DND-41 (cell line): ENCODE measurements at regions not wholly inside any gene's neighbourhood (a gene's known extent, or its start where the extent isn't known, plus 50 kb on each side); places are given as distances from the start of the nearest gene placed in this dataset.

ENCODE experiments used
- ATAC-seq: fragments of 200-7000 bp; cut with Tn5 transposase; 3 replicates; pipeline ENCODE4 v1.9.1; 2021; ENCODE audit warnings: low read depth; ENCODE audit not compliant: insufficient read depth
- DNase-seq: peaks from one replicate; pipeline ENCODE4 v3.0.0-alpha.2; 2020
- H2AFZ ChIP-seq: 2 replicates; pipeline ENCODE4 v1.6.0; 2012; ENCODE audit warnings: low read depth, low read length
- H3K27ac ChIP-seq: 2 replicates; pipeline ENCODE4 v1.5.1; 2012; ENCODE audit warnings: low read length, inconsistent platforms
- H3K27me3 ChIP-seq: fragments of 200-600 bp; sonication (generic); 2 replicates; pipeline ENCODE4 v1.6.0; 2012; ENCODE audit warnings: low read length, mild to moderate bottlenecking, inconsistent platforms; ENCODE audit not compliant: insufficient read depth, poor library complexity
- H3K36me3 ChIP-seq: 2 replicates; pipeline ENCODE4 v1.5.1; 2012; ENCODE audit warnings: low read length, inconsistent platforms; ENCODE audit not compliant: insufficient read depth
- H3K4me1 ChIP-seq: 2 replicates; pipeline ENCODE4 v1.5.1; 2012; ENCODE audit warnings: mild to moderate bottlenecking, low read length; ENCODE audit not compliant: insufficient read depth
- H3K4me2 ChIP-seq: 2 replicates; pipeline ENCODE4 v1.6.0; 2012; ENCODE audit warnings: mild to moderate bottlenecking, moderate library complexity, low read length, inconsistent platforms; ENCODE audit not compliant: insufficient read depth
- H3K4me3 ChIP-seq, 2 experiments: fragments of 200-600 bp in 1 of 2; shearing (Covaris generic) in 1 of 2; 2 replicates each; pipeline ENCODE4 v1.5.1; 2012 to 2016; ENCODE audit warnings: inconsistent platforms in 2 of 2, low read length in 2 of 2, mild to moderate bottlenecking in 2 of 2, low read depth in 1 of 2, moderate library complexity in 1 of 2
- H3K79me2 ChIP-seq: 2 replicates; pipeline ENCODE4 v1.6.0; 2012; ENCODE audit warnings: low read length, inconsistent platforms; ENCODE audit not compliant: insufficient read depth
- H3K9ac ChIP-seq: 2 replicates; pipeline ENCODE4 v1.6.0; 2012; ENCODE audit warnings: low read depth, mild to moderate bottlenecking, inconsistent platforms, low read length, moderate library complexity
- H3K9me3 ChIP-seq: 2 replicates; pipeline ENCODE4 v1.5.1; 2012; ENCODE audit warnings: low read length, moderate library complexity, mild to moderate bottlenecking, inconsistent platforms; ENCODE audit not compliant: insufficient read depth, severe bottlenecking
- H4K20me1 ChIP-seq: 2 replicates; pipeline ENCODE4 v1.6.0; 2012; ENCODE audit warnings: low read length; ENCODE audit not compliant: insufficient read depth
- CTCF ChIP-seq: IDR thresholded peaks from 2 replicates; pipeline ENCODE4 v1.5.1; 2012; ENCODE audit warnings: borderline replicate concordance, low read length, moderate library complexity, mild to moderate bottlenecking; ENCODE audit not compliant: poor library complexity, severe bottlenecking; ENCODE audit errors: extremely low read depth
- EZH2 ChIP-seq: IDR thresholded peaks from 3 replicates; pipeline ENCODE4 v1.6.1; 2012; ENCODE audit warnings: borderline replicate concordance, low read depth, mild to moderate bottlenecking, moderate library complexity, low read length, inconsistent platforms; ENCODE audit not compliant: severe bottlenecking

- no peaks in the 10 kb centered on the region for H3K36me3 ChIP-seq
- H3K4me2 ChIP-seq: no peak overlapping the region
- H2AFZ ChIP-seq: no peak overlapping the region
- no peaks in the 10 kb centered on the region for H4K20me1 ChIP-seq
- no peak overlapping the region for H3K9ac ChIP-seq
- ATAC-seq: no peak
- H3K9me3 ChIP-seq: peaks cover 17% of the 10 kb centered on the region
- H3K4me1 ChIP-seq: no peaks in the 10 kb centered on the region
- H3K27ac ChIP-seq: no peak overlapping the region
- H3K79me2 ChIP-seq: no peaks in the 10 kb centered on the region
- H3K27me3 ChIP-seq: no peaks in the 10 kb centered on the region
- no peak overlapping the region for H3K4me3 ChIP-seq
- no peak for DNase-seq
- no peak for TF ChIP-seq EZH2
- no peak for TF ChIP-seq CTCF
These were observed 442.6 kb upstream of the PROK2 start for GRCh38 chr3:72227486-72228070.

DNA sequence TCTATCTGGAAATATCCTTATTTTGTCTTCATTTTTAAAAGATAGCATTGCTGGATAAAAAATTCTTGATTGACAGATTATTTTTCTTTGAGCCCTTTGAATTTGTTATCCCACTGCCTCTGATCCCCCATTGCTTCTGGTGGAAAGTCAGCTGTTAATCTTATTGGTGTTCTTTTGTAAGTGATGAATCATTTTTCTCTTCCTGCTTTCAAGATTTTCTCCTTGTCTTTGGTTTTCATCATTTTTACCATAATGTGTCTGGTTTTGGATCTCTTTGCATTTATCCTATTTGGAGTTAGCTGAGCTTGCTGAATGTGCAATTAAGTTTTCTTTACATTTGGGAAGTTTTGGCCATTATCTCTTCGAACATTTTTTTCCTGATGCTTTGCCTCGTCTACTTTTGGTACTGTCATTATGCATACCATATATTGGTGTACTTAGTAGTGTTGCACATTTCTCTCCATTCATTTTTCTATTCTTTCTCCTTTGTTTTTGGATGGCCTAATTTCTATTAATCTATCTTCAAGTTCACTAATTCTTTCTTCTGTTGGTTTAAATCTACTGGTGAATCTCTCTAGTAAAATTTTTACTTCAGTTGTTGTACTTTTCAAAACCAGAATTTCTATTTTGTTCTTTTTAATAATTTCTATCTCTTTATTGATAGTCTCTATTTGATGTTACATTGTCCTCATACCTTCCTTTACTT, 440.0 kb upstream of the PROK2 start:
- no peak overlapping the region for H2AFZ ChIP-seq
- H3K4me3 ChIP-seq: no peak overlapping the region
- H3K27ac ChIP-seq: no peak overlapping the region
- H3K27me3 ChIP-seq: no peaks in the 10 kb centered on the region
- no peaks in the 10 kb centered on the region for H3K79me2 ChIP-seq
- no peak for DNase-seq
- H3K9me3 ChIP-seq: peaks cover 17% of the 10 kb centered on the region
- no peak overlapping the region for H3K4me2 ChIP-seq
- no peaks in the 10 kb centered on the region for H3K36me3 ChIP-seq
- TF ChIP-seq EZH2: no peak
- no peak for TF ChIP-seq CTCF
- no peaks in the 10 kb centered on the region for H4K20me1 ChIP-seq
- no peak for ATAC-seq
- H3K9ac ChIP-seq: no peak overlapping the region
- no peaks in the 10 kb centered on the region for H3K4me1 ChIP-seq

DNA sequence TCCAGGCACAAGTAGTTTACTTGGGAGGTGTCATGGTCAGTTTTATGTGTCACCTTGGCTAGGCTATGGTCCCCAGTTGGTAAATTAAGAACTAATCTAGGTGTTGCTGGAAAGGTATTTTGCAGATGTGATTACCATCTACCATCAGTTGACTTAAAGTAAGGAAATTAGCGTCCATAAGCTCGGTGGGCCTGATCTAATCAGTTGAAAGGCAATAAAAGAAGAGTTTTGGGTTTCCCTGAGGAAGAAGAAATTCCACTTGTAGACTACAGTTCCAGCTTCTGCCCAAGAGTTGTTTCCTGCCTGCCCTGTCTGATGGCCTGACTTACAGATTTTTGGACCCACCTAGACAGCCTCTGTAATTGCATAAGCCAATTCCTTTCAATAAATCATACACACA, 438.7 kb upstream of the PROK2 start:
- ATAC-seq: no peak
- Histone ChIP-seq H3K9me3 (peaks cover 17% of the 10 kb centered on the region), H3K27ac (no peak overlapping the region), H2AFZ (no peak overlapping the region), H4K20me1 (no peaks in the 10 kb centered on the region), H3K4me3 (no peak overlapping the region), H3K4me1 (no peaks in the 10 kb centered on the region), H3K9ac (no peak overlapping the region), H3K4me2 (no peak overlapping the region), H3K27me3 (no peaks in the 10 kb centered on the region), H3K79me2 (no peaks in the 10 kb centered on the region), H3K36me3 (no peaks in the 10 kb centered on the region)
- TF ChIP-seq CTCF (no peak), EZH2 (no peak)
- DNase-seq: no peak
